GM12878 (cell line): ENCODE measurements at regions not wholly inside any gene's neighbourhood (a gene's known extent, or its start where the extent isn't known, plus 50 kb on each side); places are given as distances from the start of the nearest gene placed in this dataset.

ENCODE experiments used
- ATAC-seq: fragments of 200-7000 bp; cut with Tn5 transposase; 3 replicates; pipeline ENCODE4 v1.9.1; 2020; ENCODE audit warnings: mild to moderate bottlenecking, moderate library complexity
- BruUV-seq: library from RNA; stranded (reverse); fragments of 400-500 nt; replicated peaks from 2 replicates; lab custom pipeline; 2021; lab: Mats Ljungman, UMichigan
- CTCF ChIA-PET: fragments of 300-600 bp; sonication (Branson Sonifier 250); formaldehyde crosslinking; extraction: SDS; loops from one replicate; lab custom pipeline; 2021; ENCODE audit warnings: inconsistent platforms; lab: Yijun Ruan, JAX
- POLR2A ChIA-PET: fragments of 350-600 bp; formaldehyde crosslinking; extraction: SDS; loops from one replicate; lab custom pipeline; 2021; ENCODE audit warnings: inconsistent platforms; lab: Charles Lee
- RAD21 ChIA-PET: fragments of 300-600 bp; sonication (Branson Sonifier 250); formaldehyde crosslinking; loops from one replicate; lab custom pipeline; 2023; ENCODE audit warnings: antibody characterized with exemption; ENCODE audit not compliant: unreplicated experiment; lab: Charles Lee
- SMC1A ChIA-PET: fragments of 300-600 bp; sonication (Branson Sonifier 250); formaldehyde crosslinking; loops from one replicate; lab custom pipeline; 2023; ENCODE audit not compliant: unreplicated experiment, uncharacterized antibody; lab: Charles Lee
- DNase-seq: peaks from one replicate; pipeline ENCODE4 v3.0.0-alpha.2; 2011; ENCODE audit warnings: low read depth, low spot score
- FAIRE-seq: peaks from 3 replicates; lab custom pipeline; 2011; peaks lifted over from hg19 to GRCh38; lab: Jason Lieb, UNC
- H2AFZ ChIP-seq: 2 replicates; pipeline ENCODE4 v1.6.0; 2011; ENCODE audit warnings: low read depth, low read length, control low read depth; ENCODE audit not compliant: control insufficient read depth
- H3K27ac ChIP-seq: 2 replicates; pipeline ENCODE4 v1.5.1; 2011; ENCODE audit warnings: control low read depth; ENCODE audit not compliant: control insufficient read depth, insufficient read depth
- H3K27me3 ChIP-seq, 2 experiments: replicated peaks in 1 of 2; 2 replicates each; pipeline versions ENCODE4 v1.6.0 to v1.6.1; 2011; ENCODE audit warnings: low read length in 1 of 2; ENCODE audit not compliant: control insufficient read depth in 2 of 2, insufficient read depth in 2 of 2
- H3K36me3 ChIP-seq, 2 experiments: 2 replicates each; pipeline ENCODE4 v1.5.1; 2011; ENCODE audit warnings: low read length in 1 of 2; ENCODE audit not compliant: control insufficient read depth in 2 of 2, insufficient read depth in 2 of 2
- H3K4me1 ChIP-seq: 2 replicates; pipeline ENCODE4 v1.6.1; 2011; ENCODE audit warnings: mild to moderate bottlenecking, low read length, moderate library complexity, mixed read lengths; ENCODE audit not compliant: control insufficient read depth, insufficient read depth
- H3K4me2 ChIP-seq: 2 replicates; pipeline ENCODE4 v1.6.0; 2011; ENCODE audit warnings: control low read depth; ENCODE audit not compliant: control insufficient read depth, insufficient read depth
- H3K4me3 ChIP-seq: fragments of 200-600 bp; sonication (generic); 2 replicates; pipeline ENCODE4 v1.5.1; 2016
- H3K79me2 ChIP-seq: 2 replicates; pipeline ENCODE4 v1.6.0; 2011; ENCODE audit warnings: low read length; ENCODE audit not compliant: control insufficient read depth, insufficient read depth
- H3K9ac ChIP-seq: 2 replicates; pipeline ENCODE4 v1.8.0; 2011; ENCODE audit warnings: low read length, control low read depth, mixed read lengths; ENCODE audit not compliant: control insufficient read depth, insufficient read depth
- H3K9me3 ChIP-seq: replicated peaks from 3 replicates; pipeline ENCODE4 v1.5.1; 2011; ENCODE audit warnings: mild to moderate bottlenecking, low read length; ENCODE audit not compliant: control insufficient read depth, insufficient read depth
- H4K20me1 ChIP-seq: 2 replicates; pipeline ENCODE4 v1.6.0; 2011; ENCODE audit not compliant: control insufficient read depth, insufficient read depth
- BACH1 ChIP-seq: fragments of 450-650 bp; IDR thresholded peaks from 2 replicates; pipeline ENCODE4 v1.6.1; 2017; ENCODE audit warnings: mild to moderate bottlenecking, borderline replicate concordance
- BCLAF1 ChIP-seq: fragments of 450-650 bp; IDR thresholded peaks from 2 replicates; pipeline ENCODE4 v1.6.1; 2017; ENCODE audit warnings: antibody characterized with exemption, mild to moderate bottlenecking, moderate library complexity
- EGR1 ChIP-seq, 2 experiments: IDR thresholded peaks; 1 replicate in 1 of 2; 2 replicates in 1 of 2; pipeline ENCODE4 v1.6.1; 2011 to 2012; ENCODE audit warnings: low read depth in 2 of 2, low read length in 2 of 2, borderline replicate concordance in 1 of 2, mild to moderate bottlenecking in 1 of 2, moderate library complexity in 1 of 2
- EP300 ChIP-seq, 2 experiments: fragments of 150-350 bp in 1 of 2; IDR thresholded peaks; 2 replicates each; pipeline ENCODE4 v1.6.1; 2011 to 2012; ENCODE audit warnings: low read depth in 2 of 2, low read length in 2 of 2, borderline replicate concordance in 1 of 2, improper control_type of control experiment in 1 of 2, inconsistent platforms in 1 of 2; ENCODE audit not compliant: control insufficient read depth in 1 of 2
- FOXM1 ChIP-seq: IDR thresholded peaks from 2 replicates; pipeline ENCODE4 v1.6.1; 2012; ENCODE audit warnings: low read depth, mild to moderate bottlenecking, inconsistent platforms, low read length, moderate library complexity
- JUNB ChIP-seq: IDR thresholded peaks from 2 replicates; pipeline ENCODE4 v1.6.1; 2016; ENCODE audit warnings: antibody characterized with exemption, mild to moderate bottlenecking
- MYB ChIP-seq: fragments of 150-350 bp; IDR thresholded peaks from 2 replicates; pipeline ENCODE4 v1.6.1; 2014; ENCODE audit warnings: mild to moderate bottlenecking, low read depth, low read length, borderline replicate concordance
- POLR2AphosphoS5 ChIP-seq: IDR thresholded peaks from 2 replicates; pipeline ENCODE4 v1.6.1; 2011; ENCODE audit warnings: mild to moderate bottlenecking, low read length, inconsistent platforms
- RCOR1 ChIP-seq: conservative IDR thresholded peaks from 2 replicates; pipeline ENCODE4 v1.6.1; 2012; ENCODE audit warnings: low read depth, low read length, improper control_type of control experiment
- SMC3 ChIP-seq: IDR thresholded peaks from 2 replicates; pipeline ENCODE4 v1.6.1; 2011; ENCODE audit warnings: low read length, improper control_type of control experiment, borderline replicate concordance
- ZBED1 ChIP-seq: IDR thresholded peaks from 2 replicates; pipeline ENCODE4 v1.6.1; 2016; ENCODE audit warnings: borderline replicate concordance
- ZNF207 ChIP-seq: fragments of 450-650 bp; IDR thresholded peaks from 2 replicates; pipeline ENCODE4 v1.6.1; 2014; ENCODE audit warnings: antibody characterized with exemption, mild to moderate bottlenecking, borderline replicate concordance
- WGBS: methylation state at CpG from one replicate; pipeline ENCODE4 v1.1.6; 2016; ENCODE audit warnings: low lambda C conversion rate; ENCODE audit not compliant: insufficient replicate concordance, insufficient coverage; ENCODE audit errors: missing lambda C conversion rate; 5-methylcytosine and 5-hydroxymethylcytosine counted together
- in situ Hi-C: fragments of 300-500 bp; cut with MboI; formaldehyde crosslinking; loops from 9 replicates; pipeline ENCODE4 v1.14.3; 2018; ENCODE audit warnings: mixed read lengths
- intact Hi-C: fragments of 100-400 bp; cut with micrococcal nuclease; formaldehyde crosslinking; loops from one replicate; pipeline ENCODE4 v1.14.2; 2022; ENCODE audit not compliant: unreplicated experiment
- TF ChIP-seq, protein P1 (sequence below): IDR thresholded peaks from 2 replicates; pipeline ENCODE4 v1.6.1; 2012; ENCODE audit warnings: low read depth, low read length, improper control_type of control experiment

- Histone ChIP-seq H3K79me2 (no peaks in the 10 kb centered on the region), H3K9me3 (no peaks in the 10 kb centered on the region), H3K4me2 (no peak overlapping the region), H3K27ac (no peak overlapping the region), H3K36me3 (no peaks in the 10 kb centered on the region), H3K27me3 (peaks cover 0 to 2% of the 10 kb centered on the region in 2 experiments; a peak in 1 of 4 replicates), H2AFZ (no peak overlapping the region), H4K20me1 (no peaks in the 10 kb centered on the region), H3K9ac (no peak overlapping the region), H3K4me1 (no peaks in the 10 kb centered on the region), H3K4me3 (no peak overlapping the region)
- ATAC-seq (no peak), FAIRE-seq (no peak), DNase-seq (no peak)
- WGBS = 26% methylated on average over 9 of the region's 9 CpGs
- intact Hi-C loops = no loop called here
- ChIA-PET SMC1A (no interaction called here), RAD21 (no interaction called here), POLR2A (no interaction called here), CTCF (no interaction called here)
- TF ChIP-seq BACH1 (no peak), EGR1 (IDR thresholded peaks at IDR 0.05; ENCODE audit: borderline replicate concordance in 1 of 2, low read depth in 2 of 2, low read length in 2 of 2) (no peak), JUNB (no peak), POLR2AphosphoS5 (no peak), FOXM1 (no peak), ZBED1 (no peak), MYB (no peak), SMC3 (no peak), ZNF207 (no peak), RCOR1 (no peak), BCLAF1 (no peak), EP300 (IDR thresholded peaks at IDR 0.05; ENCODE audit: borderline replicate concordance in 1 of 2, control insufficient read depth in 1 of 2, low read depth in 2 of 2, low read length in 2 of 2) (no peak)
- TF ChIP-seq, protein P1, sequence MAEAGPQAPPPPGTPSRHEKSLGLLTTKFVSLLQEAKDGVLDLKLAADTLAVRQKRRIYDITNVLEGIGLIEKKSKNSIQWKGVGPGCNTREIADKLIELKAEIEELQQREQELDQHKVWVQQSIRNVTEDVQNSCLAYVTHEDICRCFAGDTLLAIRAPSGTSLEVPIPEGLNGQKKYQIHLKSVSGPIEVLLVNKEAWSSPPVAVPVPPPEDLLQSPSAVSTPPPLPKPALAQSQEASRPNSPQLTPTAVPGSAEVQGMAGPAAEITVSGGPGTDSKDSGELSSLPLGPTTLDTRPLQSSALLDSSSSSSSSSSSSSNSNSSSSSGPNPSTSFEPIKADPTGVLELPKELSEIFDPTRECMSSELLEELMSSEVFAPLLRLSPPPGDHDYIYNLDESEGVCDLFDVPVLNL = no peak
- BruUV-seq = no TSS peak
- in situ Hi-C loops = no loop called here
These were observed 668.2 kb upstream of the HS6ST1 start for GRCh38 chr2:128986867-128987268.
